ENCODE measurements at regions not wholly inside any gene's neighbourhood (a gene's known extent, or its start where the extent isn't known, plus 50 kb on each side); places are given as distances from the start of the nearest gene placed in this dataset.

- no peak overlapping the region for H3K27ac ChIP-seq
- TF ChIP-seq ZFX (IDR thresholded peaks at IDR 0.05; ENCODE audit: borderline replicate concordance) (no peak), CTCF (IDR thresholded peaks at IDR 0.05) (no peak)
Measured at GRCh38 chr4:165600959-165601683, 222.3 kb downstream of the CPE start.

- H3K27ac ChIP-seq, result no peak overlapping the region
- TF ChIP-seq ZFX (IDR thresholded peaks at IDR 0.05; ENCODE audit: borderline replicate concordance) (no peak), CTCF (IDR thresholded peaks at IDR 0.05) (no peak)
Measured at GRCh38 chr4:165602621-165603020, 223.8 kb downstream of the CPE start.

- TF ChIP-seq ZFX (IDR thresholded peaks at IDR 0.05; ENCODE audit: borderline replicate concordance), result no peak
- no peak for TF ChIP-seq CTCF (IDR thresholded peaks at IDR 0.05)
Measured at GRCh38 chr4:165604181-165604580, 225.4 kb downstream of the CPE start.

GRCh38 chr4:165605811-165606210 is 227.0 kb downstream of the CPE start:
- TF ChIP-seq CTCF (IDR thresholded peaks at IDR 0.05) (no peak), ZFX (IDR thresholded peaks at IDR 0.05; ENCODE audit: borderline replicate concordance) (no peak)
- H3K27ac ChIP-seq, result no peak overlapping the region

More at GRCh38 chr4:165604181-165604580, 225.4 kb downstream of the CPE start:
- no peak overlapping the region for H3K27ac ChIP-seq

- no peak overlapping the region for H3K27ac ChIP-seq
- TF ChIP-seq ZFX (IDR thresholded peaks at IDR 0.05; ENCODE audit: borderline replicate concordance) (no peak), CTCF (IDR thresholded peaks at IDR 0.05) (no peak)
Measured at GRCh38 chr4:165606465-165607205, 227.8 kb downstream of the CPE start.

GRCh38 chr4:165609653-165610052 is 230.8 kb downstream of the CPE start:
- TF ChIP-seq CTCF (IDR thresholded peaks at IDR 0.05) (no peak), ZFX (IDR thresholded peaks at IDR 0.05; ENCODE audit: borderline replicate concordance) (no peak)

More at GRCh38 chr4:165609653-165610052, 230.8 kb downstream of the CPE start:
- no peak overlapping the region for H3K27ac ChIP-seq
